ENCODE measurements at regions not wholly inside any gene's neighbourhood (a gene's known extent, or its start where the extent isn't known, plus 50 kb on each side); places are given as distances from the start of the nearest gene placed in this dataset.

DNA sequence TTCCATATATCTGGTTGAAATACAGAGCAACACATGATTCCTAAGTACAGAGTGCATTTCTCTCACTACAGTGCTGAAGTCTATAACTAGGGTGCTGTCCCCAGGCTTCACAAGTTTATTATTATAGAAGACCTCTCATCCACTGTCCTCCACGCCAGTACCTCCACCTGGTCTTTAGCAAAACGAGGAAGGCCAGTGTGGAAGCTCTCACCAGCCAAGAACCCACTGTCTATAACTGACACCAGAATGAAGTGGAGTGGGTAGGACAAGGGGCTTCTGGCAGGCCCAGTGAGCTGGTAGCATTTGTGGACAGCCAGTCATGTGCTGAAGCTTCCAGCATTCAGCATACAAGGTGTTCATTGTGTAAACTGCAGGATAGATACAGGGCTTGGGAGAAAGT lies 430.7 kb downstream of the GADD45G start (continued):
- TF ChIP-seq, protein P1, sequence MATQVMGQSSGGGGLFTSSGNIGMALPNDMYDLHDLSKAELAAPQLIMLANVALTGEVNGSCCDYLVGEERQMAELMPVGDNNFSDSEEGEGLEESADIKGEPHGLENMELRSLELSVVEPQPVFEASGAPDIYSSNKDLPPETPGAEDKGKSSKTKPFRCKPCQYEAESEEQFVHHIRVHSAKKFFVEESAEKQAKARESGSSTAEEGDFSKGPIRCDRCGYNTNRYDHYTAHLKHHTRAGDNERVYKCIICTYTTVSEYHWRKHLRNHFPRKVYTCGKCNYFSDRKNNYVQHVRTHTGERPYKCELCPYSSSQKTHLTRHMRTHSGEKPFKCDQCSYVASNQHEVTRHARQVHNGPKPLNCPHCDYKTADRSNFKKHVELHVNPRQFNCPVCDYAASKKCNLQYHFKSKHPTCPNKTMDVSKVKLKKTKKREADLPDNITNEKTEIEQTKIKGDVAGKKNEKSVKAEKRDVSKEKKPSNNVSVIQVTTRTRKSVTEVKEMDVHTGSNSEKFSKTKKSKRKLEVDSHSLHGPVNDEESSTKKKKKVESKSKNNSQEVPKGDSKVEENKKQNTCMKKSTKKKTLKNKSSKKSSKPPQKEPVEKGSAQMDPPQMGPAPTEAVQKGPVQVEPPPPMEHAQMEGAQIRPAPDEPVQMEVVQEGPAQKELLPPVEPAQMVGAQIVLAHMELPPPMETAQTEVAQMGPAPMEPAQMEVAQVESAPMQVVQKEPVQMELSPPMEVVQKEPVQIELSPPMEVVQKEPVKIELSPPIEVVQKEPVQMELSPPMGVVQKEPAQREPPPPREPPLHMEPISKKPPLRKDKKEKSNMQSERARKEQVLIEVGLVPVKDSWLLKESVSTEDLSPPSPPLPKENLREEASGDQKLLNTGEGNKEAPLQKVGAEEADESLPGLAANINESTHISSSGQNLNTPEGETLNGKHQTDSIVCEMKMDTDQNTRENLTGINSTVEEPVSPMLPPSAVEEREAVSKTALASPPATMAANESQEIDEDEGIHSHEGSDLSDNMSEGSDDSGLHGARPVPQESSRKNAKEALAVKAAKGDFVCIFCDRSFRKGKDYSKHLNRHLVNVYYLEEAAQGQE (IDR thresholded peaks at IDR 0.05; ENCODE audit: low read depth, low read length), result no peak
- TF ChIP-seq SMC3 (IDR thresholded peaks at IDR 0.05; ENCODE audit: low read depth, low read length), result no peak
- TF ChIP-seq, protein P2, sequence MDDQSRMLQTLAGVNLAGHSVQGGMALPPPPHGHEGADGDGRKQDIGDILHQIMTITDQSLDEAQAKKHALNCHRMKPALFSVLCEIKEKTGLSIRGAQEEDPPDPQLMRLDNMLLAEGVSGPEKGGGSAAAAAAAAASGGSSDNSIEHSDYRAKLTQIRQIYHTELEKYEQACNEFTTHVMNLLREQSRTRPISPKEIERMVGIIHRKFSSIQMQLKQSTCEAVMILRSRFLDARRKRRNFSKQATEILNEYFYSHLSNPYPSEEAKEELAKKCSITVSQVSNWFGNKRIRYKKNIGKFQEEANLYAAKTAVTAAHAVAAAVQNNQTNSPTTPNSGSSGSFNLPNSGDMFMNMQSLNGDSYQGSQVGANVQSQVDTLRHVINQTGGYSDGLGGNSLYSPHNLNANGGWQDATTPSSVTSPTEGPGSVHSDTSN (IDR thresholded peaks at IDR 0.05), result no peak
- TF ChIP-seq RFX5 (IDR thresholded peaks at IDR 0.05; ENCODE audit: low read length), result no peak

GRCh38 chr9:90037146-90037797 lies 432.5 kb downstream of the GADD45G start:
- Histone ChIP-seq H3F3A (replicated peaks; ENCODE audit: insufficient read depth) (no peaks in the 10 kb centered on the region), H3K79me2 (ENCODE audit: insufficient read depth) (no peaks in the 10 kb centered on the region), H3K4me2 (no peak overlapping the region), H3K27ac (ENCODE audit: low read depth in 2 of 2, low read length in 1 of 2) (no peak overlapping the region), H2AFZ (ENCODE audit: low read depth) (no peak overlapping the region), H3K4me1 (ENCODE audit: control insufficient read depth in 1 of 2, insufficient read depth in 2 of 2, low read depth in 1 of 2, low read length in 1 of 2) (peaks cover 0 to 2% of the 10 kb centered on the region in 2 experiments; a peak in 1 of 4 replicates), H3K9me2 (no peaks in the 10 kb centered on the region), H3K4me3 (ENCODE audit: low read depth in 2 of 2, low read length in 1 of 2) (no peak overlapping the region), H3K9ac (no peak overlapping the region), H3K27me3 (ENCODE audit: insufficient read depth) (no peaks in the 10 kb centered on the region), H3K9me3 (no peaks in the 10 kb centered on the region), H4K20me1 (ENCODE audit: insufficient read depth) (no peaks in the 10 kb centered on the region), H3K36me3 (replicated peaks in 1 of 2; ENCODE audit: control insufficient read depth in 1 of 2, insufficient read depth in 2 of 2, low read length in 1 of 2) (no peaks in the 10 kb centered on the region)
- 63% methylated on average over 11 of the region's 11 CpGs for WGBS (ENCODE audit: low lambda C conversion rate)
- TF ChIP-seq CHD2 (IDR thresholded peaks at IDR 0.05; ENCODE audit: low read length, partially characterized antibody), result no peak
- TF ChIP-seq SMC3 (IDR thresholded peaks at IDR 0.05; ENCODE audit: low read depth, low read length), result no peak
- TF ChIP-seq IRF3 (IDR thresholded peaks at IDR 0.05; ENCODE audit: low read depth, low read length), result no peak
- no peak for TF ChIP-seq YY1 (IDR thresholded peaks at IDR 0.05; ENCODE audit: low read depth)
- TF ChIP-seq GABPA (IDR thresholded peaks at IDR 0.05; ENCODE audit: low read depth), result no peak
- TF ChIP-seq ELF1 (IDR thresholded peaks at IDR 0.05), result no peak
- TF ChIP-seq POLR2AphosphoS5 (IDR thresholded peaks at IDR 0.05; ENCODE audit: low read depth, low read length), result no peak
- TF ChIP-seq FOXM1 (IDR thresholded peaks at IDR 0.05; ENCODE audit: low read depth), result no peak
- no peak for TF ChIP-seq TEAD4 (IDR thresholded peaks at IDR 0.05; ENCODE audit: borderline replicate concordance, insufficient read depth)
- TF ChIP-seq, protein P3, sequence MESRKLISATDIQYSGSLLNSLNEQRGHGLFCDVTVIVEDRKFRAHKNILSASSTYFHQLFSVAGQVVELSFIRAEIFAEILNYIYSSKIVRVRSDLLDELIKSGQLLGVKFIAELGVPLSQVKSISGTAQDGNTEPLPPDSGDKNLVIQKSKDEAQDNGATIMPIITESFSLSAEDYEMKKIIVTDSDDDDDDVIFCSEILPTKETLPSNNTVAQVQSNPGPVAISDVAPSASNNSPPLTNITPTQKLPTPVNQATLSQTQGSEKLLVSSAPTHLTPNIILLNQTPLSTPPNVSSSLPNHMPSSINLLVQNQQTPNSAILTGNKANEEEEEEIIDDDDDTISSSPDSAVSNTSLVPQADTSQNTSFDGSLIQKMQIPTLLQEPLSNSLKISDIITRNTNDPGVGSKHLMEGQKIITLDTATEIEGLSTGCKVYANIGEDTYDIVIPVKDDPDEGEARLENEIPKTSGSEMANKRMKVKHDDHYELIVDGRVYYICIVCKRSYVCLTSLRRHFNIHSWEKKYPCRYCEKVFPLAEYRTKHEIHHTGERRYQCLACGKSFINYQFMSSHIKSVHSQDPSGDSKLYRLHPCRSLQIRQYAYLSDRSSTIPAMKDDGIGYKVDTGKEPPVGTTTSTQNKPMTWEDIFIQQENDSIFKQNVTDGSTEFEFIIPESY (IDR thresholded peaks at IDR 0.05; ENCODE audit: borderline replicate concordance, low read depth), result no peak
- TF ChIP-seq FOXJ3 (CRISPR knock-in tag; IDR thresholded peaks at IDR 0.05), result no peak
- TF ChIP-seq RCOR1 (IDR thresholded peaks at IDR 0.05; ENCODE audit: low read length), result no peak
- no peak for TF ChIP-seq MXI1 (IDR thresholded peaks at IDR 0.05; ENCODE audit: low read depth, low read length)
- no peak for TF ChIP-seq RXRA (IDR thresholded peaks at IDR 0.05; ENCODE audit: borderline replicate concordance, low read depth)
- POLR2A ChIA-PET, result no interaction called here
- CTCF ChIA-PET, result interaction anchor here (1.6 to 1.7 kb wide), 2 partner anchors 17 to 434 kb away, joined by 3 to 4 read pairs; no protein-coding TSS in a partner anchor
- no peak for DNase-seq

All from SK-N-SH (cell line).